ENCODE measurements at regions not wholly inside any gene's neighbourhood (a gene's known extent, or its start where the extent isn't known, plus 50 kb on each side); places are given as distances from the start of the nearest gene placed in this dataset.

- no peak overlapping the region for H3K4me2 ChIP-seq
- no peaks in the 10 kb centered on the region for H3K27me3 ChIP-seq (ENCODE audit: insufficient read depth, low read depth)
- no peaks in the 10 kb centered on the region for H3F3A ChIP-seq (ENCODE audit: insufficient read depth, low read depth)
- no peak overlapping the region for H3K4me3 ChIP-seq
- H3K36me3 ChIP-seq (ENCODE audit: low read depth), result no peaks in the 10 kb centered on the region
- H3K9me3 ChIP-seq (ENCODE audit: insufficient read depth, low read depth), result no peaks in the 10 kb centered on the region
- no peaks in the 10 kb centered on the region for H3K9me2 ChIP-seq (ENCODE audit: insufficient read depth)
- intact Hi-C loops (cut with micrococcal nuclease; ENCODE audit: unreplicated experiment), result no loop called here
- POLR2A ChIA-PET (ENCODE audit: unreplicated experiment), result no interaction called here
- no TSS peak for BruUV-seq (replicated peaks)
- no peaks in the 10 kb centered on the region for H3K4me1 ChIP-seq (replicated peaks; ENCODE audit: insufficient read depth)
- H3K79me2 ChIP-seq (ENCODE audit: low read depth), result no peaks in the 10 kb centered on the region
- CTCF ChIA-PET, result no interaction called here
- H2AFZ ChIP-seq, result no peak overlapping the region
- H3K27ac ChIP-seq, result no peak overlapping the region
- no peak for DNase-seq
- no peaks in the 10 kb centered on the region for H4K20me1 ChIP-seq (ENCODE audit: insufficient read depth)
- TF ChIP-seq CTCF (conservative IDR thresholded peaks at IDR 0.05) (no peak), EZH2 (IDR thresholded peaks at IDR 0.05; ENCODE audit: low read depth) (no peak)
These were observed 186.9 kb upstream of the CD180 start for GRCh38 chr5:67383451-67383850.

GRCh38 chr5:67381236-67381880 is 184.8 kb upstream of the CD180 start:
- Histone ChIP-seq H3K27me3 (ENCODE audit: insufficient read depth, low read depth) (no peaks in the 10 kb centered on the region), H3K9me2 (ENCODE audit: insufficient read depth) (no peaks in the 10 kb centered on the region), H3K27ac (no peak overlapping the region), H3K9me3 (ENCODE audit: insufficient read depth, low read depth) (no peaks in the 10 kb centered on the region), H3K4me2 (no peak overlapping the region), H3K36me3 (ENCODE audit: low read depth) (no peaks in the 10 kb centered on the region), H2AFZ (no peak overlapping the region), H3K4me3 (no peak overlapping the region), H3K79me2 (ENCODE audit: low read depth) (no peaks in the 10 kb centered on the region), H4K20me1 (ENCODE audit: insufficient read depth) (no peaks in the 10 kb centered on the region), H3F3A (ENCODE audit: insufficient read depth, low read depth) (no peaks in the 10 kb centered on the region), H3K4me1 (replicated peaks; ENCODE audit: insufficient read depth) (no peaks in the 10 kb centered on the region)
- intact Hi-C loops (cut with micrococcal nuclease; ENCODE audit: unreplicated experiment), result no loop called here
- POLR2A ChIA-PET (ENCODE audit: unreplicated experiment), result interaction anchor here (0.6 kb wide), 1 partner anchor 22 kb away, joined by 3 read pairs; no protein-coding TSS in a partner anchor
- CTCF ChIA-PET, result no interaction called here
- DNase-seq, result no peak
- TF ChIP-seq CTCF (conservative IDR thresholded peaks at IDR 0.05) (no peak), EZH2 (IDR thresholded peaks at IDR 0.05; ENCODE audit: low read depth) (no peak)
- no TSS peak for BruUV-seq (replicated peaks)

- no peaks in the 10 kb centered on the region for H3K36me3 ChIP-seq (ENCODE audit: low read depth)
- intact Hi-C loops (cut with micrococcal nuclease; ENCODE audit: unreplicated experiment), result no loop called here
- TF ChIP-seq EZH2 (IDR thresholded peaks at IDR 0.05; ENCODE audit: low read depth) (no peak), CTCF (conservative IDR thresholded peaks at IDR 0.05) (no peak)
- H3K79me2 ChIP-seq (ENCODE audit: low read depth), result no peaks in the 10 kb centered on the region
- H3K9me3 ChIP-seq (ENCODE audit: insufficient read depth, low read depth), result no peaks in the 10 kb centered on the region
- no peaks in the 10 kb centered on the region for H3K4me1 ChIP-seq (replicated peaks; ENCODE audit: insufficient read depth)
- H2AFZ ChIP-seq, result no peak overlapping the region
- no peak overlapping the region for H3K4me3 ChIP-seq
- CTCF ChIA-PET, result no interaction called here
- no peak for DNase-seq
- BruUV-seq (replicated peaks), result no TSS peak
- no peak overlapping the region for H3K27ac ChIP-seq
- H3K27me3 ChIP-seq (ENCODE audit: insufficient read depth, low read depth), result no peaks in the 10 kb centered on the region
- H4K20me1 ChIP-seq (ENCODE audit: insufficient read depth), result no peaks in the 10 kb centered on the region
- no peak overlapping the region for H3K4me2 ChIP-seq
- POLR2A ChIA-PET (ENCODE audit: unreplicated experiment), result no interaction called here
- H3F3A ChIP-seq (ENCODE audit: insufficient read depth, low read depth), result no peaks in the 10 kb centered on the region
- H3K9me2 ChIP-seq (ENCODE audit: insufficient read depth), result no peaks in the 10 kb centered on the region
These were observed 183.8 kb upstream of the CD180 start for GRCh38 chr5:67380431-67380830.
